Renal pelvis (tissue), 1 donor: ENCODE measurements at regions not wholly inside any gene's neighbourhood (a gene's known extent, or its start where the extent isn't known, plus 50 kb on each side); places are given as distances from the start of the nearest gene placed in this dataset.
A peak's percentile ranks its signal among the peaks of the same experiment; 100 is the strongest.

Source experiments
- DNase-seq: peaks from one replicate; pipeline ENCODE4 v3.0.0-alpha.2; 2013

- DNase-seq = no peak
Measured at GRCh38 chr3:189455641-189456417, 175.4 kb upstream of the TP63 start.

- DNase-seq = no peak
Measured at GRCh38 chr3:189457201-189457607, 174.0 kb upstream of the TP63 start.

GRCh38 chr3:189457631-189458412 is 173.4 kb upstream of the TP63 start:
- DNase-seq = no peak

- DNase-seq = peak; percentile 41
Measured at GRCh38 chr3:189458528-189458927, 172.7 kb upstream of the TP63 start.

- DNase-seq = no peak
Measured at GRCh38 chr3:189459231-189459630, 172.0 kb upstream of the TP63 start.

- no peak for DNase-seq
Measured at GRCh38 chr3:189460511-189460910, 170.7 kb upstream of the TP63 start.

GRCh38 chr3:189464799-189465198 is 166.4 kb upstream of the TP63 start:
- no peak for DNase-seq

GRCh38 chr3:189466004-189466403 is 165.2 kb upstream of the TP63 start:
- DNase-seq = no peak

- DNase-seq = no peak
Measured at GRCh38 chr3:189467451-189467850, 163.7 kb upstream of the TP63 start.

GRCh38 chr3:189474944-189475343 is 156.2 kb upstream of the TP63 start:
- no peak for DNase-seq

- no peak for DNase-seq
Measured at GRCh38 chr3:189477614-189478013, 153.6 kb upstream of the TP63 start.

- no peak for DNase-seq
Measured at GRCh38 chr3:189486556-189486955, 144.6 kb upstream of the TP63 start.

GRCh38 chr3:189488241-189488767 is 142.9 kb upstream of the TP63 start:
- DNase-seq = no peak

GRCh38 chr3:189490337-189490736 is 140.9 kb upstream of the TP63 start:
- DNase-seq = no peak

GRCh38 chr3:189490749-189491148 is 140.4 kb upstream of the TP63 start:
- no peak for DNase-seq

GRCh38 chr3:189491831-189492230 is 139.4 kb upstream of the TP63 start:
- no peak for DNase-seq

GRCh38 chr3:189493271-189493670 is 137.9 kb upstream of the TP63 start:
- no peak for DNase-seq

GRCh38 chr3:189494632-189495031 is 136.6 kb upstream of the TP63 start:
- DNase-seq = no peak

- DNase-seq = no peak
Measured at GRCh38 chr3:189496375-189497138, 134.6 kb upstream of the TP63 start.

- DNase-seq = no peak
Measured at GRCh38 chr3:189498995-189499704, 132.0 kb upstream of the TP63 start.

- no peak for DNase-seq
Measured at GRCh38 chr3:189500299-189500698, 130.9 kb upstream of the TP63 start.
